GM12891 (cell line): ENCODE measurements at regions not wholly inside any gene's neighbourhood (a gene's known extent, or its start where the extent isn't known, plus 50 kb on each side); places are given as distances from the start of the nearest gene placed in this dataset.

Experiments
- POLR2A ChIP-seq: IDR thresholded peaks from 2 replicates; pipeline ENCODE4 v1.6.1; 2011; ENCODE audit warnings: low read depth, low read length, control low read depth
- POLR2AphosphoS5 ChIP-seq: IDR thresholded peaks from 2 replicates; pipeline ENCODE4 v1.6.1; 2011; ENCODE audit warnings: low read depth, low read length, control low read depth
- POU2F2 ChIP-seq: IDR thresholded peaks from 2 replicates; pipeline ENCODE4 v1.6.1; 2011; ENCODE audit warnings: low read depth, mild to moderate bottlenecking, control low read depth, low read length, moderate library complexity
- SPI1 ChIP-seq: IDR thresholded peaks from 2 replicates; pipeline ENCODE4 v1.6.1; 2011; ENCODE audit warnings: low read depth, low read length, control low read depth
- TAF1 ChIP-seq: IDR thresholded peaks from 2 replicates; pipeline ENCODE4 v1.6.1; 2011; ENCODE audit warnings: low read depth, low read length, control low read depth

DNA sequence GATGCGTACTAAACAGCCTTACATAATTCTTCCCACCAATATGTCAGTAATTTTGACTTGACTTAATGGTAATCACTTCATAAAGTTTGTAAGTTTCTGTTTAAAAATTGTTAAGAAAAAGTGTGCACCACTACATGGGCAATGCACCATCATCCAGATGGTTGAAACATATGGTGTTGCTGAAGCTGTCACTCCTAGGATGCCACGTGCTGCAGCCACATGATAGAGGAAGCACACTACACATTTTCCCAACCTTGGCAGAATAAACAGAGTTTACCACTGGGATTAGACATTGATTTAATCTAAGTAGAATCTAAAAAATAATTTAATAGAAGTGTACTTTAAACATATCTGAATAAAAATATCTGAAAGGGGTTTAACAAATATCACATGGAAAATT is 1209.9 kb downstream of the NSUN3 start:
- TF ChIP-seq POLR2A (no peak), POLR2AphosphoS5 (no peak), TAF1 (no peak), POU2F2 (no peak), SPI1 (no peak)
